HCT116 (cell line): ENCODE measurements at regions not wholly inside any gene's neighbourhood (a gene's known extent, or its start where the extent isn't known, plus 50 kb on each side); places are given as distances from the start of the nearest gene placed in this dataset.

Source experiments
- ATAC-seq: fragments of 200-7000 bp; cut with Tn5 transposase; 2 replicates; pipeline ENCODE4 v1.9.1; 2020; ENCODE audit warnings: mild to moderate bottlenecking, moderate library complexity
- BruUV-seq: library from RNA; stranded (reverse); fragments of 400-500 nt; replicated peaks from 2 replicates; lab custom pipeline; 2021; lab: Mats Ljungman, UMichigan
- CTCF ChIA-PET: fragments of 300-600 bp; sonication (Branson Sonifier 250); formaldehyde crosslinking; loops from one replicate; lab custom pipeline; 2021; ENCODE audit warnings: antibody characterized with exemption; lab: Charles Lee
- POLR2A ChIA-PET: fragments of 300-600, 350-600 bp; sonication (Branson Sonifier 250); formaldehyde crosslinking; loops from one replicate; lab custom pipeline; 2021; ENCODE audit warnings: antibody characterized with exemption; lab: Charles Lee
- RAD21 ChIA-PET, 2 experiments: fragments of 300-600 bp; sonication (Branson Sonifier 250); formaldehyde crosslinking; loops; one replicate each; lab custom pipeline; 2023; ENCODE audit warnings: low total read pairs in 2 of 2; ENCODE audit not compliant: uncharacterized antibody in 2 of 2, unreplicated experiment in 2 of 2, low non-redundant PET in 1 of 2; lab: Charles Lee
- DNase-seq: peaks from one replicate; pipeline ENCODE4 v3.0.0-alpha.2; 2010; ENCODE audit warnings: low read depth, low spot score
- H2AFZ ChIP-seq: fragments of 200-600 bp; shearing (Covaris generic), sonication (generic); 2 replicates; pipeline ENCODE4 v1.6.1; 2017; ENCODE audit warnings: low read depth, mixed run types, mixed read lengths, antibody characterized with exemption, low read length; ENCODE audit not compliant: poor library complexity, severe bottlenecking
- H3K27ac ChIP-seq: 2 replicates; pipeline ENCODE4 v1.5.1; 2012; ENCODE audit warnings: low read depth, low read length
- H3K27me3 ChIP-seq: fragments of 200-600 bp; sonication (generic); 2 replicates; pipeline ENCODE4 v1.6.1; 2016; ENCODE audit warnings: mixed run types, low read length, mixed read lengths; ENCODE audit not compliant: insufficient read depth
- H3K36me3 ChIP-seq, 2 experiments: fragments of 200-500 bp in 1 of 2; fragments of 200-600 bp in 1 of 2; sonication (Bioruptor generic) in 1 of 2; sonication (generic) in 1 of 2; 2 replicates each; pipeline versions ENCODE4 v1.5.1 to v1.6.1; 2014 to 2016; ENCODE audit warnings: low read length in 2 of 2, inconsistent platforms in 1 of 2, mixed read lengths in 1 of 2, mixed run types in 1 of 2; ENCODE audit not compliant: insufficient read depth in 2 of 2, control insufficient read depth in 1 of 2
- H3K4me1 ChIP-seq, 2 experiments: fragments of 200-600 bp in 1 of 2; sonication (generic) in 1 of 2; 2 replicates each; pipeline versions ENCODE4 v1.5.1 to v1.6.1; 2012 to 2017; ENCODE audit warnings: low read length in 2 of 2, inconsistent platforms in 1 of 2, mild to moderate bottlenecking in 1 of 2, mixed read lengths in 1 of 2, mixed run types in 1 of 2, moderate library complexity in 1 of 2; ENCODE audit not compliant: insufficient read depth in 2 of 2, control insufficient read depth in 1 of 2
- H3K4me2 ChIP-seq: fragments of 200-600 bp; sonication (generic); 2 replicates; pipeline ENCODE4 v1.6.1; 2017; ENCODE audit warnings: mixed run types, low read length, mixed read lengths
- H3K4me3 ChIP-seq, 2 experiments: fragments of 200-600 bp in 1 of 2; sonication (generic) in 1 of 2; replicated peaks in 1 of 2; 2 replicates each; pipeline ENCODE4 v1.5.1; 2011 to 2016; ENCODE audit warnings: low read length in 2 of 2, control low read depth in 1 of 2, low read depth in 1 of 2, mild to moderate bottlenecking in 1 of 2, mixed read lengths in 1 of 2, mixed run types in 1 of 2
- H3K79me2 ChIP-seq: fragments of 200-600 bp; sonication (generic); 2 replicates; pipeline ENCODE4 v1.6.1; 2017; ENCODE audit warnings: mild to moderate bottlenecking, mixed run types, low read length, moderate library complexity, mixed read lengths; ENCODE audit not compliant: insufficient read depth
- H3K9ac ChIP-seq: fragments of 200-600 bp; sonication (generic); 2 replicates; pipeline ENCODE4 v1.6.1; 2016; ENCODE audit warnings: low read length, mixed read lengths
- H3K9me2 ChIP-seq: fragments of 200-600 bp; sonication (generic), shearing (Covaris generic); 2 replicates; pipeline ENCODE4 v1.6.1; 2017; ENCODE audit warnings: mixed run types, mild to moderate bottlenecking, moderate library complexity; ENCODE audit not compliant: insufficient read depth
- H3K9me3 ChIP-seq, 2 experiments: fragments of 200-500 bp in 1 of 2; fragments of 200-600 bp in 1 of 2; sonication (Bioruptor generic) in 1 of 2; sonication (generic) in 1 of 2; 2 replicates each; pipeline ENCODE4 v1.6.1; 2014 to 2017; ENCODE audit warnings: low read length in 2 of 2, mixed read lengths in 2 of 2, inconsistent platforms in 1 of 2, low read depth in 1 of 2, mild to moderate bottlenecking in 1 of 2, mixed run types in 1 of 2, moderate library complexity in 1 of 2; ENCODE audit not compliant: control insufficient read depth in 1 of 2, insufficient read depth in 1 of 2
- H4K20me1 ChIP-seq: fragments of 200-600 bp; sonication (generic), shearing (Covaris generic); 2 replicates; pipeline ENCODE4 v1.6.1; 2017; ENCODE audit warnings: mixed run types, mild to moderate bottlenecking, moderate library complexity; ENCODE audit not compliant: insufficient read depth
- ATF3 ChIP-seq: IDR thresholded peaks from 2 replicates; pipeline ENCODE4 v1.6.1; 2012
- CBX3 ChIP-seq: IDR thresholded peaks from 2 replicates; pipeline ENCODE4 v1.6.1; 2012; ENCODE audit warnings: low read depth
- CTCF ChIP-seq, 3 experiments: fragments of 200-600 bp in 1 of 3; sonication (generic) in 1 of 3; IDR thresholded peaks in 2 of 3; conservative IDR thresholded peaks in 1 of 3; 2 replicates each; pipeline ENCODE4 v1.5.1; 2012 to 2017; ENCODE audit warnings: low read depth in 2 of 3, low read length in 2 of 3, antibody characterized with exemption in 1 of 3, borderline replicate concordance in 1 of 3, control low read depth in 1 of 3, mild to moderate bottlenecking in 1 of 3, mixed read lengths in 1 of 3, mixed run types in 1 of 3, moderate library complexity in 1 of 3; ENCODE audit not compliant: insufficient read depth in 1 of 3
- EGR1 ChIP-seq: IDR thresholded peaks from 2 replicates; pipeline ENCODE4 v1.6.1; 2012; ENCODE audit warnings: low read depth
- ELF1 ChIP-seq: IDR thresholded peaks from 2 replicates; pipeline ENCODE4 v1.6.1; 2012; ENCODE audit warnings: low read depth, borderline replicate concordance
- EZH2 ChIP-seq: fragments of 200-600 bp; sonication (generic); IDR thresholded peaks from 2 replicates; pipeline ENCODE4 v1.6.1; 2017; ENCODE audit warnings: antibody characterized with exemption, mixed run types
- EZH2phosphoT487 ChIP-seq: fragments of 200-600 bp; IDR thresholded peaks from 2 replicates; pipeline ENCODE4 v1.6.1; 2018; ENCODE audit warnings: antibody characterized with exemption, borderline replicate concordance
- FOSL1 ChIP-seq: IDR thresholded peaks from 2 replicates; pipeline ENCODE4 v1.6.1; 2012; ENCODE audit warnings: low read depth
- MAX ChIP-seq: IDR thresholded peaks from 2 replicates; pipeline ENCODE4 v1.6.1; 2012
- POLR2A ChIP-seq: IDR thresholded peaks from 2 replicates; pipeline ENCODE4 v1.7.0; 2011; ENCODE audit warnings: borderline replicate concordance; ENCODE audit not compliant: insufficient read depth, insufficient read length; ENCODE audit errors: extremely low read depth
- REST ChIP-seq: IDR thresholded peaks from 2 replicates; pipeline ENCODE4 v1.6.1; 2012; ENCODE audit warnings: low read depth
- SIN3A ChIP-seq: IDR thresholded peaks from 2 replicates; pipeline ENCODE4 v1.6.1; 2012; ENCODE audit warnings: low read depth
- TCF7L2 ChIP-seq: IDR thresholded peaks from 2 replicates; pipeline ENCODE4 v1.7.0; 2011; ENCODE audit warnings: borderline replicate concordance, inconsistent platforms; ENCODE audit not compliant: insufficient read depth, insufficient read length; ENCODE audit errors: extremely low read depth
- ZNF274 ChIP-seq: fragments of 200-500 bp; sonication (Bioruptor generic); IDR thresholded peaks from 2 replicates; pipeline ENCODE4 v1.6.1; 2014; ENCODE audit warnings: mild to moderate bottlenecking, low read depth, low read length, inconsistent platforms
- intact Hi-C: fragments of 100-400 bp; cut with micrococcal nuclease; formaldehyde crosslinking; loops from 2 replicates; pipeline ENCODE4 v1.10.0; 2022

- BruUV-seq = no TSS peak
- DNase-seq (no peak), ATAC-seq (no peak)
- H2AFZ ChIP-seq = no peak overlapping the region
- RAD21 ChIA-PET = no interaction called here
- no peaks in the 10 kb centered on the region for H4K20me1 ChIP-seq
- H3K4me3 ChIP-seq = no peak overlapping the region
- no peaks in the 10 kb centered on the region for H3K9me2 ChIP-seq
- intact Hi-C loops = no loop called here
- H3K9me3 ChIP-seq = no peaks in the 10 kb centered on the region
- peaks cover 10% of the 10 kb centered on the region; the same call in 1 of the 2 replicates for H3K27me3 ChIP-seq
- POLR2A ChIA-PET = no interaction called here
- H3K36me3 ChIP-seq = no peaks in the 10 kb centered on the region
- TF ChIP-seq EZH2phosphoT487 (no peak), ELF1 (no peak), EGR1 (no peak), MAX (no peak), CBX3 (no peak), REST (no peak), ATF3 (no peak), CTCF (IDR thresholded peaks at IDR 0.05 in 2 of 3, conservative IDR thresholded peaks at IDR 0.05 in 1 of 3; ENCODE audit: borderline replicate concordance in 1 of 3, insufficient read depth in 1 of 3, low read depth in 2 of 3, low read length in 2 of 3) (no peak), POLR2A (no peak), EZH2 (no peak), FOSL1 (no peak), TCF7L2 (no peak), SIN3A (no peak), ZNF274 (no peak)
- H3K4me1 ChIP-seq = peaks cover 0 to 18% of the 10 kb centered on the region in 2 experiments; a peak in 3 of 4 replicates
- H3K79me2 ChIP-seq = no peaks in the 10 kb centered on the region
- no peak overlapping the region for H3K9ac ChIP-seq
- no peak overlapping the region for H3K27ac ChIP-seq
- CTCF ChIA-PET = no interaction called here
- no peak overlapping the region for H3K4me2 ChIP-seq
These were observed 321.0 kb downstream of the BCL11B start for GRCh38 chr14:98951031-98951430.
